ENCODE measurements at regions not wholly inside any gene's neighbourhood (a gene's known extent, or its start where the extent isn't known, plus 50 kb on each side); places are given as distances from the start of the nearest gene placed in this dataset.

DNA sequence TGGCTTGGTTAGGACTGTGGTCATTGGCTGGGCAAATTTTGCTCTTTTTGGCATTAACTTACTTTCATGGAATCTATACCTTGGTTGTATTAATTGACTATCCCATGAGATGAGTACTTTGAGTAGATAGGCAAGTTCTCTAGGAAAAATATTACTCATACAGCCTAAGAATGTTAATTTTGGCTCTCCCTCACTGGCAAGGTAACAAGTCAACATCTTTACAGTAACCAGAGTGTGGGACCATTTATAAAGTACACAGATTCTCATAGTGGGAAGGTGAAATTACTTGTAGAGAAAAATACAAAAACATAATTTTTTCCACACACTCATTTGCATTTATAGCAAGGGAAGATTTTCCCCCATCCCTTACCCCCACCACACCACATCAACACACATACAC is 154.6 kb upstream of the ZNF608 start:
- TF ChIP-seq TCF12 (IDR thresholded peaks at IDR 0.05; ENCODE audit: low read depth) = no peak
- TF ChIP-seq RAD21 (IDR thresholded peaks at IDR 0.05; ENCODE audit: low read depth) = no peak
- no peak for TF ChIP-seq EGR1 (IDR thresholded peaks at IDR 0.05)
- TF ChIP-seq, protein P1, sequence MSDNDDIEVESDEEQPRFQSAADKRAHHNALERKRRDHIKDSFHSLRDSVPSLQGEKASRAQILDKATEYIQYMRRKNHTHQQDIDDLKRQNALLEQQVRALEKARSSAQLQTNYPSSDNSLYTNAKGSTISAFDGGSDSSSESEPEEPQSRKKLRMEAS (IDR thresholded peaks at IDR 0.05) = no peak
- TF ChIP-seq USF1 (IDR thresholded peaks at IDR 0.05) = no peak
- TF ChIP-seq EP300 (IDR thresholded peaks at IDR 0.05; ENCODE audit: borderline replicate concordance) = no peak
- no peak for TF ChIP-seq CEBPB (IDR thresholded peaks at IDR 0.05)
- TF ChIP-seq REST (IDR thresholded peaks at IDR 0.05; ENCODE audit: low read depth) = no peak
- no peak for TF ChIP-seq CREB1 (IDR thresholded peaks at IDR 0.05; ENCODE audit: low read depth)
- TF ChIP-seq NFIC (IDR thresholded peaks at IDR 0.05) = no peak
- TF ChIP-seq FOXM1 (IDR thresholded peaks at IDR 0.05; ENCODE audit: borderline replicate concordance, low read depth) = no peak
- no peak for TF ChIP-seq TEAD4 (IDR thresholded peaks at IDR 0.05)

GRCh38 chr5:124902097-124902821 is 155.8 kb upstream of the ZNF608 start:
- peak; percentile 69 for TF ChIP-seq TEAD4 (IDR thresholded peaks at IDR 0.05)
- no peak for TF ChIP-seq ZBTB7A (IDR thresholded peaks at IDR 0.05; ENCODE audit: low read depth)
- TF ChIP-seq, protein P1 (IDR thresholded peaks at IDR 0.05) = peak; percentile 20; the same call in 1 of the 2 replicates
- TF ChIP-seq RAD21 (IDR thresholded peaks at IDR 0.05; ENCODE audit: low read depth) = peak; percentile 12
- TF ChIP-seq FOXM1 (IDR thresholded peaks at IDR 0.05; ENCODE audit: borderline replicate concordance, low read depth) = peak; percentile 76
- TF ChIP-seq NFIC (IDR thresholded peaks at IDR 0.05) = peak; percentile 88
- TF ChIP-seq TCF12 (IDR thresholded peaks at IDR 0.05; ENCODE audit: low read depth) = peak; percentile 89
- TF ChIP-seq TAF1 (IDR thresholded peaks at IDR 0.05; ENCODE audit: low read depth) = no peak
- TF ChIP-seq EP300 (IDR thresholded peaks at IDR 0.05; ENCODE audit: borderline replicate concordance) = peak; percentile 94

DNA sequence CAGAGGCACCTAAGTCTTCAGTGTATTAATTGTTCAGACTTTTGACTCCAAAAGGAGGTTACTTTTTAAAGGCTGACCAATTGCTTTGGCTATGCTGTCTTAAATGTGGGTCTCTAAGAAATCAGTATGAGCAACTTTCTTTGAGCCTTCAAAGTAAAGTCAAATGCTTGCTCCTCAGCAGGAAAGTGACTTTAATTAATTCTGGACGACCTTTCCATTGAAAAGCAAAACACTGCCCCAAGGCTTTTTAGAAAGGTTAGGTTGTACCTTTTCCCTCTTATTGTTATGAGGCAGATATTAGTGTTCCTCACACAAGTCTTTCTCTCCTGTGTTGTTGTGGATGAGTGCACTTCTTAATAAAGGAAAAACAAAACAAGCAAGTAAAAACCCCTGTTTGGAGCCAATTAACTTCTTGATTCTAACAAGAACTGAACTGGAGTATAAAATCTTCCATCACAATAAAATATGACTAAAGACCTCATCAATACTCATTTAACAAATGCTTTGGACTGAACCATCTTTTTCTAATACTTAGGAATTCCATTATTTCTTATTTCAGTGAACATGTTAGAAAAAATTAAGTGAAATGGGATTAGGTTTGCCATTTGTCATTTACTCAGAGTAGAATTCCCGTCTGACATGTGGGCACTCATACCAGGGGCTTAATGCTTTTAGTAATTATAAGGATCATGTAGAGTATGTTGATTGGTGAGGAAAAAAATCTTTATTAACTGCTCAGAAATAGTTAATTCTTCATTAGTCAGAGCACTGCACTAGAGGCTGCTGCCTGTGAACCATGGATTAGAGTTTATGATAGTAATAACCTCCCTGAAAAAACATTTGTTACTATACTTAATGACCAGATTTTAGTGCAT is 159.1 kb upstream of the ZNF608 start:
- TF ChIP-seq EGR1 (IDR thresholded peaks at IDR 0.05) (no peak), CREB1 (IDR thresholded peaks at IDR 0.05; ENCODE audit: low read depth) (no peak), ZBTB7A (IDR thresholded peaks at IDR 0.05; ENCODE audit: low read depth) (no peak), EP300 (IDR thresholded peaks at IDR 0.05; ENCODE audit: borderline replicate concordance) (no peak)

- TF ChIP-seq RAD21 (IDR thresholded peaks at IDR 0.05; ENCODE audit: low read depth) (no peak; the same call in 1 of the 2 replicates), CREB1 (IDR thresholded peaks at IDR 0.05; ENCODE audit: low read depth) (no peak), EP300 (IDR thresholded peaks at IDR 0.05; ENCODE audit: borderline replicate concordance) (peak; percentile 38; the same call in 1 of the 2 replicates), EGR1 (IDR thresholded peaks at IDR 0.05) (no peak), REST (IDR thresholded peaks at IDR 0.05; ENCODE audit: low read depth) (no peak), USF1 (IDR thresholded peaks at IDR 0.05) (no peak), ZBTB7A (IDR thresholded peaks at IDR 0.05; ENCODE audit: low read depth) (no peak), TAF1 (IDR thresholded peaks at IDR 0.05; ENCODE audit: low read depth) (no peak), TCF12 (IDR thresholded peaks at IDR 0.05; ENCODE audit: low read depth) (0 out of 2 replicates have a peak, but pooled peaks have one; percentile 52), CEBPB (IDR thresholded peaks at IDR 0.05) (peak; percentile 92), TEAD4 (IDR thresholded peaks at IDR 0.05) (no peak), FOXM1 (IDR thresholded peaks at IDR 0.05; ENCODE audit: borderline replicate concordance, low read depth) (no peak), NFIC (IDR thresholded peaks at IDR 0.05) (peak; percentile 89)
- TF ChIP-seq, protein P1 (IDR thresholded peaks at IDR 0.05) = 0 out of 2 replicates have a peak, but pooled peaks have one; percentile 14
These were observed 160.1 kb upstream of the ZNF608 start for GRCh38 chr5:124906339-124907097.
